GM12878 (cell line): ENCODE measurements at regions not wholly inside any gene's neighbourhood (a gene's known extent, or its start where the extent isn't known, plus 50 kb on each side); places are given as distances from the start of the nearest gene placed in this dataset.

ENCODE experiments used
- ATAC-seq: fragments of 200-7000 bp; cut with Tn5 transposase; 3 replicates; pipeline ENCODE4 v1.9.1; 2020; ENCODE audit warnings: mild to moderate bottlenecking, moderate library complexity
- BruUV-seq: library from RNA; stranded (reverse); fragments of 400-500 nt; replicated peaks from 2 replicates; lab custom pipeline; 2021; lab: Mats Ljungman, UMichigan
- CTCF ChIA-PET: fragments of 300-600 bp; sonication (Branson Sonifier 250); formaldehyde crosslinking; extraction: SDS; loops from one replicate; lab custom pipeline; 2021; ENCODE audit warnings: inconsistent platforms; lab: Yijun Ruan, JAX
- POLR2A ChIA-PET: fragments of 350-600 bp; formaldehyde crosslinking; extraction: SDS; loops from one replicate; lab custom pipeline; 2021; ENCODE audit warnings: inconsistent platforms; lab: Charles Lee
- RAD21 ChIA-PET: fragments of 300-600 bp; sonication (Branson Sonifier 250); formaldehyde crosslinking; loops from one replicate; lab custom pipeline; 2023; ENCODE audit warnings: antibody characterized with exemption; ENCODE audit not compliant: unreplicated experiment; lab: Charles Lee
- SMC1A ChIA-PET: fragments of 300-600 bp; sonication (Branson Sonifier 250); formaldehyde crosslinking; loops from one replicate; lab custom pipeline; 2023; ENCODE audit not compliant: unreplicated experiment, uncharacterized antibody; lab: Charles Lee
- DNase-seq: peaks from one replicate; pipeline ENCODE4 v3.0.0-alpha.2; 2011; ENCODE audit warnings: low read depth, low spot score
- FAIRE-seq: peaks from 3 replicates; lab custom pipeline; 2011; peaks lifted over from hg19 to GRCh38; lab: Jason Lieb, UNC
- H2AFZ ChIP-seq: 2 replicates; pipeline ENCODE4 v1.6.0; 2011; ENCODE audit warnings: low read depth, low read length, control low read depth; ENCODE audit not compliant: control insufficient read depth
- H3K27ac ChIP-seq: 2 replicates; pipeline ENCODE4 v1.5.1; 2011; ENCODE audit warnings: control low read depth; ENCODE audit not compliant: control insufficient read depth, insufficient read depth
- H3K27me3 ChIP-seq, 2 experiments: replicated peaks in 1 of 2; 2 replicates each; pipeline versions ENCODE4 v1.6.0 to v1.6.1; 2011; ENCODE audit warnings: low read length in 1 of 2; ENCODE audit not compliant: control insufficient read depth in 2 of 2, insufficient read depth in 2 of 2
- H3K36me3 ChIP-seq, 2 experiments: 2 replicates each; pipeline ENCODE4 v1.5.1; 2011; ENCODE audit warnings: low read length in 1 of 2; ENCODE audit not compliant: control insufficient read depth in 2 of 2, insufficient read depth in 2 of 2
- H3K4me1 ChIP-seq: 2 replicates; pipeline ENCODE4 v1.6.1; 2011; ENCODE audit warnings: mild to moderate bottlenecking, low read length, moderate library complexity, mixed read lengths; ENCODE audit not compliant: control insufficient read depth, insufficient read depth
- H3K4me2 ChIP-seq: 2 replicates; pipeline ENCODE4 v1.6.0; 2011; ENCODE audit warnings: control low read depth; ENCODE audit not compliant: control insufficient read depth, insufficient read depth
- H3K4me3 ChIP-seq: fragments of 200-600 bp; sonication (generic); 2 replicates; pipeline ENCODE4 v1.5.1; 2016
- H3K79me2 ChIP-seq: 2 replicates; pipeline ENCODE4 v1.6.0; 2011; ENCODE audit warnings: low read length; ENCODE audit not compliant: control insufficient read depth, insufficient read depth
- H3K9ac ChIP-seq: 2 replicates; pipeline ENCODE4 v1.8.0; 2011; ENCODE audit warnings: low read length, control low read depth, mixed read lengths; ENCODE audit not compliant: control insufficient read depth, insufficient read depth
- H3K9me3 ChIP-seq: replicated peaks from 3 replicates; pipeline ENCODE4 v1.5.1; 2011; ENCODE audit warnings: mild to moderate bottlenecking, low read length; ENCODE audit not compliant: control insufficient read depth, insufficient read depth
- H4K20me1 ChIP-seq: 2 replicates; pipeline ENCODE4 v1.6.0; 2011; ENCODE audit not compliant: control insufficient read depth, insufficient read depth
- CHD2 ChIP-seq: IDR thresholded peaks from 2 replicates; pipeline ENCODE4 v1.6.1; 2011; ENCODE audit warnings: low read depth, low read length, improper control_type of control experiment, borderline replicate concordance
- GABPA ChIP-seq: IDR thresholded peaks from 2 replicates; pipeline ENCODE4 v1.6.1; 2014; ENCODE audit warnings: antibody characterized with exemption, low read depth, mild to moderate bottlenecking, inconsistent platforms
- SREBF2 ChIP-seq: IDR thresholded peaks from 2 replicates; pipeline ENCODE4 v1.6.1; 2012; ENCODE audit warnings: mild to moderate bottlenecking, low read length
- WRNIP1 ChIP-seq: IDR thresholded peaks from 2 replicates; pipeline ENCODE4 v1.6.1; 2011; ENCODE audit warnings: low read depth, low read length, improper control_type of control experiment, borderline replicate concordance
- WGBS: methylation state at CpG from one replicate; pipeline ENCODE4 v1.1.6; 2016; ENCODE audit warnings: low lambda C conversion rate; ENCODE audit not compliant: insufficient replicate concordance, insufficient coverage; ENCODE audit errors: missing lambda C conversion rate; 5-methylcytosine and 5-hydroxymethylcytosine counted together
- in situ Hi-C: fragments of 300-500 bp; cut with MboI; formaldehyde crosslinking; loops from 9 replicates; pipeline ENCODE4 v1.14.3; 2018; ENCODE audit warnings: mixed read lengths
- intact Hi-C: fragments of 100-400 bp; cut with micrococcal nuclease; formaldehyde crosslinking; loops from one replicate; pipeline ENCODE4 v1.14.2; 2022; ENCODE audit not compliant: unreplicated experiment
- TF ChIP-seq, protein P1 (sequence below): IDR thresholded peaks from 2 replicates; pipeline ENCODE4 v1.6.1; 2011; ENCODE audit warnings: low read depth, mild to moderate bottlenecking, low read length, moderate library complexity, borderline replicate concordance; ENCODE audit errors: extremely low read depth

DNA sequence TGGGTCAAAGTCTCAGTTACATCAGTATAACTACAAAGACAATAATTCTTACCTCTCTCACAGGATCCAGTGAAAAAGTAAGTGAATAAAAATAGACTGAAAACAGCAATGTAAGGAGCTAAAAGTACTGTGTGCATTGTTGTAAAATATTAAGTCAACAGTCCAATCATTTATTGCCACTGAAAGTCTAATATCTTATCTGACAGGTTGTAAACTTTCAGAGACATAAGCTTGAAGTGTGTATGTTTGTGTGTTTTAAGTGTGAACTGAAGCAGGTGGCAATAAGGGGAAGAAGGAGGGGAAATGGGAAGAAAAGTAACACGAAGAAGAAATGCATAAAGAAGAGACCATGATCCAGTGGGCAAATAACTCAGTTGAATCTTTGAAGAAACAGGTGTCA is 229.7 kb upstream of the TAS2R1 start:
- TF ChIP-seq, protein P1, sequence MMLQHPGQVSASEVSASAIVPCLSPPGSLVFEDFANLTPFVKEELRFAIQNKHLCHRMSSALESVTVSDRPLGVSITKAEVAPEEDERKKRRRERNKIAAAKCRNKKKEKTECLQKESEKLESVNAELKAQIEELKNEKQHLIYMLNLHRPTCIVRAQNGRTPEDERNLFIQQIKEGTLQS, result no peak
- TF ChIP-seq CHD2, result no peak
- TF ChIP-seq GABPA, result no peak
- TF ChIP-seq, all 136 proteins: peak for 0
- intact Hi-C loops, result no loop called here
- Histone ChIP-seq H3K27me3 (no peaks in the 10 kb centered on the region), H3K79me2 (no peaks in the 10 kb centered on the region), H3K36me3 (no peaks in the 10 kb centered on the region), H3K4me1 (no peaks in the 10 kb centered on the region), H3K9ac (no peak overlapping the region), H3K9me3 (no peaks in the 10 kb centered on the region; the same call in 2 of the 3 replicates), H3K4me3 (no peak overlapping the region), H2AFZ (no peak overlapping the region), H4K20me1 (no peaks in the 10 kb centered on the region), H3K27ac (no peak overlapping the region), H3K4me2 (no peak overlapping the region)
- ChIA-PET SMC1A (interaction anchor here (0.8 to 1.2 kb wide), 2 partner anchors 10 to 15 kb away, joined by 3 read pairs; no protein-coding TSS in a partner anchor), CTCF (interaction anchor here (0.8 to 1.0 kb wide), 2 partner anchors 11 to 12 kb away, joined by 3 to 4 read pairs; no protein-coding TSS in a partner anchor), POLR2A (no interaction called here), RAD21 (no interaction called here)
- in situ Hi-C loops, result no loop called here
- no TSS peak for BruUV-seq
- no peak for ATAC-seq
- 0% methylated on average over 1 of the region's 1 CpG for WGBS
- DNase-seq, result no peak
- FAIRE-seq, result no peak

DNA sequence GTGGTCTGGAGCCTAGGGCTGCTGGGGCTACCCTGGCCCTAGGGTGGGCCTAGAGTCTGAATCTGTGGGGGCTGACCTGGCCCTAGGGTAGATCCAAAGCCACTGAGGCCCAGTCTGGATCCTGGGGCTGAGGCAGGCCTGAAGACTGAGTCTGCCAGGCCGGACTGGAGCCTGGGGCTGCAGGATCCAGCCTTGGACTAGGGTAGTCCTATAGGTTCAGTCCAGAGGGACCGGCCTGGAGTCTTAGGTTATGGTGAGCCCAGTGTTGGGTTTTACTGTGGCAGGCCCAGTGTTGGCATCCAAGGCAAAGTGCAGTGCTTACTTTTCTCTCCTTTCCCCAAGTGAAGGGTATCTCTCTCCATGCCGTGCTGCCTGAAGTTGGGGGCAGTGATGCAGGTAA is 227.9 kb upstream of the TAS2R1 start:
- no peak for TF ChIP-seq SREBF2
- no peak for TF ChIP-seq WRNIP1
- no TSS peak for BruUV-seq

More for the DNA sequence above, 227.9 kb upstream of the TAS2R1 start:
- no peaks in the 10 kb centered on the region for H3K36me3 ChIP-seq
- H3K4me3 ChIP-seq, result no peak overlapping the region
- H3K9ac ChIP-seq, result no peak overlapping the region
- H2AFZ ChIP-seq, result no peak overlapping the region
- CTCF ChIA-PET, result no interaction called here
- RAD21 ChIA-PET, result no interaction called here
- ATAC-seq, result no peak
- DNase-seq, result no peak
- H3K9me3 ChIP-seq, result no peaks in the 10 kb centered on the region
- POLR2A ChIA-PET, result no interaction called here
- no peaks in the 10 kb centered on the region for H3K27me3 ChIP-seq
- H3K4me2 ChIP-seq, result no peak overlapping the region
- 4% methylated on average over 3 of the region's 3 CpGs for WGBS
- H4K20me1 ChIP-seq, result no peaks in the 10 kb centered on the region
- FAIRE-seq, result no peak
- H3K79me2 ChIP-seq, result no peaks in the 10 kb centered on the region
- no peaks in the 10 kb centered on the region for H3K4me1 ChIP-seq
- intact Hi-C loops, result no loop called here
- SMC1A ChIA-PET, result no interaction called here
- in situ Hi-C loops, result no loop called here
- no peak overlapping the region for H3K27ac ChIP-seq
